IMR-90 (cell line): ENCODE measurements at regions not wholly inside any gene's neighbourhood (a gene's known extent, or its start where the extent isn't known, plus 50 kb on each side); places are given as distances from the start of the nearest gene placed in this dataset.

Experiments
- ATAC-seq: fragments of 200-7000 bp; cut with Tn5 transposase; 2 replicates; pipeline ENCODE4 v1.9.1; 2020; ENCODE audit warnings: low read depth, mild to moderate bottlenecking, moderate library complexity
- BruUV-seq: library from RNA; stranded (reverse); fragments of 400-500 nt; replicated peaks from 2 replicates; lab custom pipeline; 2021; lab: Mats Ljungman, UMichigan
- CTCF ChIA-PET: fragments of 300-600 bp; formaldehyde crosslinking; extraction: SDS; loops from one replicate; lab custom pipeline; 2021; ENCODE audit warnings: antibody characterized with exemption; lab: Yijun Ruan, JAX
- POLR2A ChIA-PET: fragments of 300-600 bp; sonication (Branson Sonifier 250); formaldehyde crosslinking; loops from one replicate; lab custom pipeline; 2022; ENCODE audit warnings: antibody characterized with exemption; ENCODE audit not compliant: unreplicated experiment; lab: Charles Lee
- DNase-seq: peaks from one replicate; pipeline ENCODE4 v3.0.0; 2013
- H2AFZ ChIP-seq: replicated peaks from 2 replicates; pipeline ENCODE3; 2013; ENCODE audit warnings: low read length, mild to moderate bottlenecking; ENCODE audit not compliant: poor library complexity
- H2AK5ac ChIP-seq: 2 replicates; pipeline ENCODE4 v1.6.1; 2013; ENCODE audit warnings: low read depth, low read length, inconsistent platforms
- H2AK9ac ChIP-seq: replicated peaks from 2 replicates; pipeline ENCODE3; 2013; ENCODE audit warnings: mild to moderate bottlenecking, low read depth, low read length, moderate library complexity; ENCODE audit not compliant: poor library complexity
- H2BK120ac ChIP-seq: 2 replicates; pipeline ENCODE4 v1.6.1; 2013; ENCODE audit warnings: low read depth, low read length, inconsistent platforms
- H2BK15ac ChIP-seq: 3 replicates; pipeline ENCODE4 v1.6.1; 2013; ENCODE audit warnings: low read depth, low read length, inconsistent platforms
- H2BK20ac ChIP-seq: 2 replicates; pipeline ENCODE4 v1.6.1; 2013; ENCODE audit warnings: low read depth, mild to moderate bottlenecking, inconsistent platforms, low read length, moderate library complexity
- H2BK5ac ChIP-seq: 2 replicates; pipeline ENCODE4 v1.6.1; 2013; ENCODE audit warnings: mild to moderate bottlenecking, low read depth, low read length, inconsistent platforms; ENCODE audit not compliant: poor library complexity, severe bottlenecking
- H3K14ac ChIP-seq: replicated peaks from 2 replicates; pipeline ENCODE4 v1.6.1; 2013; ENCODE audit warnings: low read depth, low read length, inconsistent platforms
- H3K18ac ChIP-seq: 2 replicates; pipeline ENCODE4 v1.6.1; 2013; ENCODE audit warnings: low read depth, low read length, control low read depth
- H3K23ac ChIP-seq: 2 replicates; pipeline ENCODE4 v1.6.1; 2013; ENCODE audit warnings: low read depth, low read length, inconsistent platforms
- H3K27ac ChIP-seq: 2 replicates; pipeline ENCODE4 v1.5.1; 2013; ENCODE audit warnings: mild to moderate bottlenecking, control low read depth, low read length; ENCODE audit not compliant: insufficient read depth
- H3K27me3 ChIP-seq: 2 replicates; pipeline ENCODE4 v1.6.1; 2013; ENCODE audit warnings: low read length; ENCODE audit not compliant: control insufficient read depth, insufficient read depth
- H3K36me3 ChIP-seq: 2 replicates; pipeline ENCODE4 v1.6.1; 2013; ENCODE audit warnings: low read length, mixed read lengths; ENCODE audit not compliant: control insufficient read depth, insufficient read depth
- H3K4ac ChIP-seq: 2 replicates; pipeline ENCODE4 v1.6.1; 2013; ENCODE audit warnings: low read depth, low read length, inconsistent platforms
- H3K4me1 ChIP-seq: 2 replicates; pipeline ENCODE4 v1.6.1; 2013; ENCODE audit warnings: low read length, mixed read lengths; ENCODE audit not compliant: control insufficient read depth, insufficient read depth
- H3K4me2 ChIP-seq: 2 replicates; pipeline ENCODE4 v1.6.1; 2013; ENCODE audit warnings: low read depth, mild to moderate bottlenecking, control low read depth, low read length, moderate library complexity
- H3K4me3 ChIP-seq: 2 replicates; pipeline ENCODE4 v1.5.1; 2013; ENCODE audit warnings: low read depth, mild to moderate bottlenecking, control low read depth, low read length, moderate library complexity; ENCODE audit not compliant: insufficient read depth
- H3K56ac ChIP-seq: 2 replicates; pipeline ENCODE4 v1.6.1; 2013; ENCODE audit warnings: low read length, inconsistent platforms; ENCODE audit not compliant: insufficient read depth; ENCODE audit errors: extremely low read depth
- H3K79me1 ChIP-seq, 2 experiments: 2 replicates each; pipeline ENCODE4 v1.6.1; 2013; ENCODE audit warnings: low read length in 2 of 2, inconsistent platforms in 1 of 2, low read depth in 1 of 2
- H3K9ac ChIP-seq: 2 replicates; pipeline ENCODE4 v1.6.1; 2013; ENCODE audit warnings: low read depth, low read length, control low read depth
- H3K9me1 ChIP-seq: 2 replicates; pipeline ENCODE4 v1.6.1; 2013; ENCODE audit warnings: low read length, inconsistent platforms; ENCODE audit not compliant: insufficient read depth
- H3K9me3 ChIP-seq: 2 replicates; pipeline ENCODE4 v1.6.1; 2013; ENCODE audit warnings: low read length; ENCODE audit not compliant: control insufficient read depth, insufficient read depth
- H4K20me1 ChIP-seq: 2 replicates; pipeline ENCODE4 v1.6.1; 2013; ENCODE audit warnings: low read length, inconsistent platforms; ENCODE audit not compliant: insufficient read depth
- H4K5ac ChIP-seq: 2 replicates; pipeline ENCODE4 v1.6.1; 2013; ENCODE audit warnings: mild to moderate bottlenecking, low read depth, low read length, control low read depth
- H4K8ac ChIP-seq, 2 experiments: 2 replicates each; pipeline ENCODE4 v1.6.1; 2013; ENCODE audit warnings: low read depth in 2 of 2, low read length in 2 of 2, control low read depth in 1 of 2, inconsistent platforms in 1 of 2
- H4K91ac ChIP-seq: 2 replicates; pipeline ENCODE4 v1.6.1; 2013; ENCODE audit warnings: low read depth, low read length, inconsistent platforms; ENCODE audit not compliant: insufficient read depth
- NFE2L2 ChIP-seq: fragments of 150-350 bp; IDR thresholded peaks from 2 replicates; pipeline ENCODE4 v1.6.1; 2016; ENCODE audit warnings: low read depth, mild to moderate bottlenecking, low read length
- POLR2A ChIP-seq: IDR thresholded peaks from 2 replicates; pipeline ENCODE4 v1.6.1; 2012; ENCODE audit warnings: mild to moderate bottlenecking, low read depth, low read length
- RAD21 ChIP-seq: IDR thresholded peaks from 2 replicates; pipeline ENCODE4 v1.6.1; 2012; ENCODE audit warnings: low read length, improper control_type of control experiment
- WGBS, 2 experiments: methylation state at CpG; one replicate each; pipeline versions ENCODE4 v1.1.5 to v1.1.7; 2013; ENCODE audit warnings: missing lambda C conversion rate in 2 of 2; ENCODE audit not compliant: insufficient read length in 1 of 2; ENCODE audit errors: extremely low coverage in 2 of 2; 5-methylcytosine and 5-hydroxymethylcytosine counted together
- dilution Hi-C: fragments of 300-500 bp; cut with HindIII; formaldehyde crosslinking; loops from one replicate; pipeline ENCODE4 v1.14.3; 2018; ENCODE audit warnings: low sequenced_read_pairs; ENCODE audit not compliant: unreplicated experiment
- in situ Hi-C: fragments of 300-500 bp; cut with MboI; formaldehyde crosslinking; loops from 3 replicates; pipeline ENCODE4 v1.14.3; 2019; ENCODE audit warnings: low sequenced_read_pairs, inconsistent platforms, mixed read lengths
- intact Hi-C: fragments of 100-400 bp; cut with micrococcal nuclease; formaldehyde crosslinking; loops from 2 replicates; pipeline ENCODE4 v1.10.0; 2022

- Histone ChIP-seq H2BK20ac (no peak overlapping the region), H3K27me3 (peaks cover 24% of the 10 kb centered on the region), H2AK5ac (no peak overlapping the region), H3K9me3 (peaks cover 6% of the 10 kb centered on the region), H4K8ac (no peak overlapping the region), H4K20me1 (no peaks in the 10 kb centered on the region), H4K91ac (no peak overlapping the region), H2BK5ac (no peak overlapping the region), H3K36me3 (no peaks in the 10 kb centered on the region), H3K9me1 (no peaks in the 10 kb centered on the region; the same call in 1 of the 2 replicates), H3K9ac (no peak overlapping the region), H3K4me2 (no peak overlapping the region), H2BK15ac (no peak overlapping the region), H3K27ac (no peak overlapping the region), H2AFZ (no peak overlapping the region), H3K4me3 (no peak overlapping the region), H2BK120ac (no peak overlapping the region), H3K18ac (no peak overlapping the region), H3K4ac (no peak overlapping the region), H3K14ac (no peak overlapping the region), H3K23ac (no peak overlapping the region), H2AK9ac (no peak overlapping the region), H3K79me1 (no peaks in the 10 kb centered on the region), H3K4me1 (no peaks in the 10 kb centered on the region), H4K5ac (no peak overlapping the region), H3K56ac (no peak overlapping the region)
- intact Hi-C loops, result no loop called here
- no peak for DNase-seq
- ATAC-seq, result no peak
- CTCF ChIA-PET, result no interaction called here
- dilution Hi-C loops, result no loop called here
- WGBS, 2 experiments, result no CpG with 5 or more reads among the region's 2 CpGs
- TF ChIP-seq POLR2A (no peak), NFE2L2 (no peak), RAD21 (no peak)
- no TSS peak for BruUV-seq
- in situ Hi-C loops, result no loop called here
- POLR2A ChIA-PET, result no interaction called here
Observed at GRCh38 chr10:29099001-29099400, 189.9 kb upstream of the LYZL1 start.
